Tibial nerve (tissue), 4 donors: ENCODE measurements at regions not wholly inside any gene's neighbourhood (a gene's known extent, or its start where the extent isn't known, plus 50 kb on each side); places are given as distances from the start of the nearest gene placed in this dataset.

Experiments used
- DNase-seq, 2 donors: peaks; one replicate each; pipeline ENCODE4 v3.0.0-alpha.2; 2019; ENCODE audit warnings: low spot score in 2 of 2
- H3K27ac ChIP-seq, 4 donors: fragments of 200-600 bp; sonication (generic) in 3 of 4; one replicate each; pipeline ENCODE4 v1.5.1; 2017 to 2019; ENCODE audit warnings: mild to moderate bottlenecking in 1 of 4
- H3K27me3 ChIP-seq, 2 donors: fragments of 200-600 bp; sonication (generic) in 1 of 2; one replicate each; pipeline versions ENCODE4 v1.5.1 to v1.6.0; 2017 to 2019
- H3K36me3 ChIP-seq, 3 donors: fragments of 200-600 bp; sonication (generic); one replicate each; pipeline ENCODE4 v1.5.1; 2018 to 2019
- H3K4me1 ChIP-seq, 4 donors: fragments of 200-600 bp; sonication (generic) in 3 of 4; one replicate each; pipeline ENCODE4 v1.5.1; 2017 to 2019
- H3K4me3 ChIP-seq, 4 donors: fragments of 200-600 bp; sonication (generic) in 3 of 4; one replicate each; pipeline ENCODE4 v1.5.1; 2017 to 2019; ENCODE audit warnings: mild to moderate bottlenecking in 1 of 4, moderate library complexity in 1 of 4
- H3K9me3 ChIP-seq, 4 donors: fragments of 200-600 bp; sonication (generic) in 3 of 4; one replicate each; pipeline ENCODE4 v1.5.1; 2017 to 2019
- EP300 ChIP-seq, 2 donors: sonication (generic); formaldehyde crosslinking; IDR thresholded peaks; one replicate each; pipeline ENCODE4 v1.6.1; 2017; ENCODE audit warnings: antibody characterized with exemption in 2 of 2, mild to moderate bottlenecking in 1 of 2
- POLR2A ChIP-seq, 2 donors: fragments of 450-650 bp; IDR thresholded peaks; one replicate each; pipeline ENCODE4 v1.6.1; 2017; ENCODE audit warnings: antibody characterized with exemption in 2 of 2, mild to moderate bottlenecking in 2 of 2, moderate library complexity in 2 of 2
- WGBS, 2 donors: methylation state at CpG; one replicate each; pipeline ENCODE4 v1.1.5; 2018; 5-methylcytosine and 5-hydroxymethylcytosine counted together
- TF ChIP-seq, protein P1 (sequence below), 5 experiments: fragments of 200-600 bp in 3 of 5; fragments of 450-650 bp in 2 of 5; sonication (generic) in 3 of 5; IDR thresholded peaks; one replicate each; pipeline ENCODE4 v1.5.1; 2016 to 2019; ENCODE audit warnings: antibody characterized with exemption in 5 of 5, mild to moderate bottlenecking in 3 of 5, moderate library complexity in 2 of 5

GRCh38 chrX:43504394-43504793 is 151.7 kb upstream of the MAOA start:
- TF ChIP-seq POLR2A (IDR thresholded peaks at IDR 0.05) (no peak), EP300 (IDR thresholded peaks at IDR 0.05) (no peak)
- TF ChIP-seq, protein P1, sequence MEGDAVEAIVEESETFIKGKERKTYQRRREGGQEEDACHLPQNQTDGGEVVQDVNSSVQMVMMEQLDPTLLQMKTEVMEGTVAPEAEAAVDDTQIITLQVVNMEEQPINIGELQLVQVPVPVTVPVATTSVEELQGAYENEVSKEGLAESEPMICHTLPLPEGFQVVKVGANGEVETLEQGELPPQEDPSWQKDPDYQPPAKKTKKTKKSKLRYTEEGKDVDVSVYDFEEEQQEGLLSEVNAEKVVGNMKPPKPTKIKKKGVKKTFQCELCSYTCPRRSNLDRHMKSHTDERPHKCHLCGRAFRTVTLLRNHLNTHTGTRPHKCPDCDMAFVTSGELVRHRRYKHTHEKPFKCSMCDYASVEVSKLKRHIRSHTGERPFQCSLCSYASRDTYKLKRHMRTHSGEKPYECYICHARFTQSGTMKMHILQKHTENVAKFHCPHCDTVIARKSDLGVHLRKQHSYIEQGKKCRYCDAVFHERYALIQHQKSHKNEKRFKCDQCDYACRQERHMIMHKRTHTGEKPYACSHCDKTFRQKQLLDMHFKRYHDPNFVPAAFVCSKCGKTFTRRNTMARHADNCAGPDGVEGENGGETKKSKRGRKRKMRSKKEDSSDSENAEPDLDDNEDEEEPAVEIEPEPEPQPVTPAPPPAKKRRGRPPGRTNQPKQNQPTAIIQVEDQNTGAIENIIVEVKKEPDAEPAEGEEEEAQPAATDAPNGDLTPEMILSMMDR (IDR thresholded peaks at IDR 0.05) = no peak
- H3K36me3 ChIP-seq = no peaks in the 10 kb centered on the region
- H3K27me3 ChIP-seq = no peaks in the 10 kb centered on the region
- no peak overlapping the region for H3K27ac ChIP-seq
- no peak for DNase-seq
- H3K4me3 ChIP-seq = no peak overlapping the region
- no peaks in the 10 kb centered on the region for H3K9me3 ChIP-seq
- no peaks in the 10 kb centered on the region for H3K4me1 ChIP-seq

DNA sequence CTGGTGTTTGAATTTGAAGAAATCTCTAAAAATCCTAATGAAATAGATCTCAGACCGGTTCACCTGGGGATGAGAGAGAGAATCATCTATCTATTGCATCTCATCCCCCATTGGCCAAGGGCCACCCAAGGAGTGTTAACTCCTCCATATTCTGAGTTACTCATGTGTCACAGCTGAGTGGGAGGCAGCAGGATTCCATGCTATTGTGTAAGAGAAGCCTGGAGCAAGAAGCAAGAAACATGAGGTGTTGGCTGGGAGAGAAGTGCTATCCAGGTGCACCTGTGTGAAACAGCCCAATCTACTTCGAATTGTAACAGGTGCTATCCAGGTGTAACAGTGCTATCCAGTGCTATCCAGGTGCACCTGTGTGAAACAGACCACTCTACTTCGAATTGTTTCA is 150.3 kb upstream of the MAOA start:
- 55 to 90% methylated on average over 3 of the region's 3 CpGs for WGBS, 2 donors
- no peak for TF ChIP-seq EP300 (IDR thresholded peaks at IDR 0.05)
- TF ChIP-seq POLR2A (IDR thresholded peaks at IDR 0.05) = no peak
- TF ChIP-seq, protein P1 (IDR thresholded peaks at IDR 0.05) = no peak
- H3K4me1 ChIP-seq = no peaks in the 10 kb centered on the region
- no peak overlapping the region for H3K4me3 ChIP-seq
- no peak overlapping the region for H3K27ac ChIP-seq
- no peak for DNase-seq
- no peaks in the 10 kb centered on the region for H3K27me3 ChIP-seq
- H3K9me3 ChIP-seq = no peaks in the 10 kb centered on the region
- H3K36me3 ChIP-seq = no peaks in the 10 kb centered on the region

GRCh38 chrX:43508694-43509093 is 147.4 kb upstream of the MAOA start:
- TF ChIP-seq POLR2A (IDR thresholded peaks at IDR 0.05) (no peak), EP300 (IDR thresholded peaks at IDR 0.05) (no peak)
- TF ChIP-seq, protein P1 (IDR thresholded peaks at IDR 0.05) = no peak
- H3K36me3 ChIP-seq = no peaks in the 10 kb centered on the region
- H3K4me3 ChIP-seq = no peak overlapping the region
- no peaks in the 10 kb centered on the region for H3K4me1 ChIP-seq
- H3K9me3 ChIP-seq = no peaks in the 10 kb centered on the region
- peaks cover 0 to 3% of the 10 kb centered on the region in 2 donors for H3K27me3 ChIP-seq
- no peak overlapping the region for H3K27ac ChIP-seq
- DNase-seq = no peak

GRCh38 chrX:43510209-43510608 is 145.9 kb upstream of the MAOA start:
- no peaks in the 10 kb centered on the region for H3K9me3 ChIP-seq
- no peak overlapping the region for H3K4me3 ChIP-seq
- 69 to 82% methylated on average over 1 of the region's 1 CpG for WGBS, 2 donors
- no peaks in the 10 kb centered on the region for H3K4me1 ChIP-seq
- DNase-seq = no peak
- TF ChIP-seq, protein P1 (IDR thresholded peaks at IDR 0.05) = no peak
- TF ChIP-seq EP300 (IDR thresholded peaks at IDR 0.05) (no peak), POLR2A (IDR thresholded peaks at IDR 0.05) (no peak)
- H3K27me3 ChIP-seq = peaks cover 0 to 3% of the 10 kb centered on the region in 2 donors
- H3K27ac ChIP-seq = no peak overlapping the region
- H3K36me3 ChIP-seq = no peaks in the 10 kb centered on the region

DNA sequence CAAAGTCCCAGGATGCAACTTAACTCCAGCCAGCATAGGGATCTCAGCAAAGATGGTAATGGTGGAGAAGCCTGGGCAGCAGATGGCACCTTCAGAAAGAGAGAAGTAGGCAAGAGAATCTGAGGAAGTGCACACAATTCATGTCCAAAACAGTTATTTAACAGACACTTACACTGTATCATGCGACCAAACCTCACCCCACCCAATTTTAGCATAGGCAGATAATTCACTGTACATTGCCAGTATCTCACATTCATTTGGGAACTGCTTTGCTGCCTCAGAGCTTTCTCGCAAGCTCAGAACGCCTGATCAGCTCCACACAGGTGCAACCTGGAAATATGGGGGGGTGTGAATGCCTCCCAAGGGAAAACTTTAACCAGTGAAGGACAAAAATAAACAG is 143.0 kb upstream of the MAOA start:
- no peaks in the 10 kb centered on the region for H3K36me3 ChIP-seq
- H3K27me3 ChIP-seq = peaks cover 0 to 3% of the 10 kb centered on the region in 2 donors
- H3K4me1 ChIP-seq = no peaks in the 10 kb centered on the region
- no peak overlapping the region for H3K27ac ChIP-seq
- TF ChIP-seq, protein P1 (IDR thresholded peaks at IDR 0.05) = no peak
- TF ChIP-seq POLR2A (IDR thresholded peaks at IDR 0.05) = no peak
- no peak overlapping the region for H3K4me3 ChIP-seq
- DNase-seq = no peak
- H3K9me3 ChIP-seq = no peaks in the 10 kb centered on the region
- WGBS, 2 donors = 78 to 82% methylated on average over 3 of the region's 3 CpGs
